MCF 10A (cell line): ENCODE measurements at regions not wholly inside any gene's neighbourhood (a gene's known extent, or its start where the extent isn't known, plus 50 kb on each side); places are given as distances from the start of the nearest gene placed in this dataset.

Source experiments
- BruUV-seq: library from RNA; stranded (reverse); fragments of 400-500 nt; replicated peaks from 2 replicates; lab custom pipeline; 2021; lab: Mats Ljungman, UMichigan
- CTCF ChIA-PET: fragments of 300-600 bp; sonication (Branson Sonifier 250); formaldehyde crosslinking; extraction: SDS; loops from one replicate; lab custom pipeline; 2021; ENCODE audit warnings: antibody characterized with exemption, inconsistent platforms; lab: Yijun Ruan, JAX
- POLR2A ChIA-PET: fragments of 300-600, 350-650 bp; sonication (Branson Sonifier 250); formaldehyde crosslinking; extraction: SDS; loops from one replicate; lab custom pipeline; 2020; ENCODE audit warnings: antibody characterized with exemption, inconsistent platforms; lab: Yijun Ruan, JAX
- DNase-seq: peaks from one replicate; pipeline ENCODE4 v3.0.0-alpha.2; 2018; ENCODE audit not compliant: unreplicated experiment
- H3K27ac Mint-ChIP-seq: one replicate; pipeline ENCODE4 v1.8.0; 2022; ENCODE audit warnings: mild to moderate bottlenecking, low read depth, mixed read lengths; ENCODE audit not compliant: unreplicated experiment
- H3K27me3 Mint-ChIP-seq: one replicate; pipeline ENCODE4 v1.8.0; 2022; ENCODE audit warnings: mixed read lengths; ENCODE audit not compliant: insufficient read depth, unreplicated experiment
- H3K36me3 Mint-ChIP-seq: one replicate; pipeline ENCODE4 v1.8.0; 2022; ENCODE audit warnings: mild to moderate bottlenecking, moderate library complexity, mixed read lengths; ENCODE audit not compliant: insufficient read depth, unreplicated experiment
- H3K4me1 Mint-ChIP-seq: one replicate; pipeline ENCODE4 v1.8.0; 2022; ENCODE audit warnings: mixed read lengths; ENCODE audit not compliant: insufficient read depth, unreplicated experiment
- H3K4me3 Mint-ChIP-seq: one replicate; pipeline ENCODE4 v1.8.0; 2022; ENCODE audit warnings: mild to moderate bottlenecking, moderate library complexity, mixed read lengths; ENCODE audit not compliant: unreplicated experiment
- H3K9me3 Mint-ChIP-seq: one replicate; pipeline ENCODE4 v1.8.0; 2022; ENCODE audit warnings: mixed read lengths; ENCODE audit not compliant: unreplicated experiment
- intact Hi-C: fragments of 100-400 bp; cut with micrococcal nuclease; formaldehyde crosslinking; loops from 2 replicates; pipeline ENCODE4 v1.14.1; 2022
- TF ChIP-seq, protein P1 (sequence below): fragments of 200-600 bp; IDR thresholded peaks from one replicate; pipeline ENCODE4 v1.8.0; 2022; ENCODE audit warnings: antibody characterized with exemption, mild to moderate bottlenecking; ENCODE audit not compliant: unreplicated experiment

DNA sequence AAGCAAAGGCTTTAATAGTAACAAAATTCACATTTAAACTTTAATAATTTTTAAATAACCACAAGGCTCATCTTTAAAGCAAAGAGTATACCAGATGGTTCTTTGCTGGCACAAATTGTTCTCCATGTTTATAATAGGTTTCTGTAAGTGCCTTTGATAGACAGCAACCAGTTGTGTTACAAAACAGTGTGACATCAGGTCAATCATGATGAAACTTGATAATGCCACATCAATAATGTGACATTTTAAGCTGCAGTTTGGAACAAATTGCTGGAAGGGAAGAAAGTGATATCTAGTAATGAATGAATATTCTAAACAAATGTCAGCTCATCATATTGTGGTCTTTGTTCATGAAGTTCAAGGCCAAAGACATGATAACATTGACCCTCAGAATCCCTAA, 87.5 kb upstream of the MEI4 start:
- no TSS peak for BruUV-seq
- Mint-ChIP-seq H3K27me3 (no peaks in the 10 kb centered on the region), H3K4me1 (peaks cover 12% of the 10 kb centered on the region), H3K9me3 (no peaks in the 10 kb centered on the region), H3K36me3 (no peaks in the 10 kb centered on the region), H3K27ac (no peak overlapping the region), H3K4me3 (no peak overlapping the region)
- no peak for DNase-seq
- TF ChIP-seq, protein P1, sequence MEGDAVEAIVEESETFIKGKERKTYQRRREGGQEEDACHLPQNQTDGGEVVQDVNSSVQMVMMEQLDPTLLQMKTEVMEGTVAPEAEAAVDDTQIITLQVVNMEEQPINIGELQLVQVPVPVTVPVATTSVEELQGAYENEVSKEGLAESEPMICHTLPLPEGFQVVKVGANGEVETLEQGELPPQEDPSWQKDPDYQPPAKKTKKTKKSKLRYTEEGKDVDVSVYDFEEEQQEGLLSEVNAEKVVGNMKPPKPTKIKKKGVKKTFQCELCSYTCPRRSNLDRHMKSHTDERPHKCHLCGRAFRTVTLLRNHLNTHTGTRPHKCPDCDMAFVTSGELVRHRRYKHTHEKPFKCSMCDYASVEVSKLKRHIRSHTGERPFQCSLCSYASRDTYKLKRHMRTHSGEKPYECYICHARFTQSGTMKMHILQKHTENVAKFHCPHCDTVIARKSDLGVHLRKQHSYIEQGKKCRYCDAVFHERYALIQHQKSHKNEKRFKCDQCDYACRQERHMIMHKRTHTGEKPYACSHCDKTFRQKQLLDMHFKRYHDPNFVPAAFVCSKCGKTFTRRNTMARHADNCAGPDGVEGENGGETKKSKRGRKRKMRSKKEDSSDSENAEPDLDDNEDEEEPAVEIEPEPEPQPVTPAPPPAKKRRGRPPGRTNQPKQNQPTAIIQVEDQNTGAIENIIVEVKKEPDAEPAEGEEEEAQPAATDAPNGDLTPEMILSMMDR: no peak
- CTCF ChIA-PET: no interaction called here
- intact Hi-C loops: no loop called here
- POLR2A ChIA-PET: interaction anchor here (0.6 kb wide), 1 partner anchor 9 kb away, joined by 3 read pairs; no protein-coding TSS in a partner anchor

DNA sequence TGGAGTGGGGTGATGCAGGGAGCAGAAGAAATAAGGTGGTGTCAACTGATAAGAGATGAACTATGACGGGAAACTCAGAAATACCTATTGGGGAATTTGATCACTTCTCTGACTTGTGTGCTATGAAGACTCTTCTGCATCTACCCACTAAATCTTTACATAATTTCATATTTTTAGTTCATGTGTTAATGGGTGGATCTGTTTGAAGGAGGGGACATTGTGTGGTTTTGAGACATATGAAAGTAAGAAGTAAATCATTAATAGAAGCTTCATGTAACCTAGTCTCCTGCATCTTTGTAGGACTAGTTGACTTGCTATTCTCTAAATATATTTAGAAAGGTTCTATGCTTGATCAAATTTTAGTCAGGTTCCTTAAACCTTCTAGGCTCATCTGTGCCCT, 86.6 kb upstream of the MEI4 start:
- CTCF ChIA-PET: no interaction called here
- TF ChIP-seq, protein P1: no peak

DNA sequence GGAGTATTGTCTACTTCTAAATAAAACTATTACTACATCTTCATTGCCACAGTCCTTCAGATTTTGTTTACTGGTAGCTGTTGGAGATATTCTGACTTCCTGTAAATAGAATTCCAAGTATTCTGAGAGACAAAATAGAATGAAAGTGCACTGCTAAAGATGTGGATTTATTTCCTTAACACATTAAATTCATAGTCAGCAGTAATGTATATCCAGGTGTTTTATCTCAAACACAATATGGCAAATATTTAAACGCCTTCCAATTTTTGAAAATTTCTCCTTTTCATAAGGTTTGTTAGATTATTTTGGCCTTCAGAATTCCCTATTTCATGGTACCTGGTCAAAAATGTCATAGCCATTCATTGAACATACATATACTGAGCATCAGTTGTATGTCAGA, 84.3 kb upstream of the MEI4 start:
- no peaks in the 10 kb centered on the region for H3K4me1 Mint-ChIP-seq
- ChIA-PET CTCF (no interaction called here), POLR2A (no interaction called here)
- H3K4me3 Mint-ChIP-seq: no peak overlapping the region
- H3K36me3 Mint-ChIP-seq: peaks cover 4% of the 10 kb centered on the region
- no peak overlapping the region for H3K27ac Mint-ChIP-seq
- no peaks in the 10 kb centered on the region for H3K9me3 Mint-ChIP-seq
- no TSS peak for BruUV-seq
- H3K27me3 Mint-ChIP-seq: no peaks in the 10 kb centered on the region
- intact Hi-C loops: no loop called here
- no peak for DNase-seq
- TF ChIP-seq, protein P1: no peak

More for the DNA sequence above, 86.6 kb upstream of the MEI4 start:
- POLR2A ChIA-PET: no interaction called here
- no peak overlapping the region for H3K4me3 Mint-ChIP-seq
- peaks cover 12% of the 10 kb centered on the region for H3K4me1 Mint-ChIP-seq
- H3K9me3 Mint-ChIP-seq: no peaks in the 10 kb centered on the region
- DNase-seq: no peak
- H3K36me3 Mint-ChIP-seq: no peaks in the 10 kb centered on the region
- intact Hi-C loops: no loop called here
- H3K27ac Mint-ChIP-seq: no peak overlapping the region
- BruUV-seq: no TSS peak
- no peaks in the 10 kb centered on the region for H3K27me3 Mint-ChIP-seq

DNA sequence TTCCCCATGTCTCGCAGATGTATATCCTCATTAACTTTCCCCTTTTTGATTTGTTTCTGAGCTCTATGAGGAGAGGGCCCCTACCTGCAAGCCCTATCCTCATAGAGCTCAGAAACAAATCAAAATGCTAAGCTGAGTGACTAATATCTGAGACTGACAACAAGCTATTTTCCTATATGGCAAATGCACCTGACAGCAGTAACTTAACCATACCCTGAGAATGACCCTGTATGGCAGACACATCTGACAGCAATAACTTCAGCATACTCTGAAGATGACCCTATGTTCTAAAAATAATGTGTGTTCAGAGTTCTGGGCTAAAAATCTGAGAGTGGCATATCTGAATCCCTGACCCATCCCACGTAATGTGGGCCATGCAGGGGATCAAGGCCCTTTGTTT, 79.0 kb upstream of the MEI4 start:
- Mint-ChIP-seq H3K27me3 (no peaks in the 10 kb centered on the region), H3K9me3 (no peaks in the 10 kb centered on the region), H3K36me3 (peaks cover 4% of the 10 kb centered on the region), H3K27ac (no peak overlapping the region), H3K4me1 (no peaks in the 10 kb centered on the region), H3K4me3 (no peak overlapping the region)
- DNase-seq: no peak
- ChIA-PET CTCF (interaction anchor here (0.6 to 1.3 kb wide), 3 partner anchors 17 to 1609 kb away, joined by 3 to 6 read pairs (median 6); no protein-coding TSS in a partner anchor), POLR2A (no interaction called here)
- TF ChIP-seq, protein P1: no peak
- no TSS peak for BruUV-seq
- intact Hi-C loops: no loop called here
